RKO (cell line): ENCODE measurements at regions not wholly inside any gene's neighbourhood (a gene's known extent, or its start where the extent isn't known, plus 50 kb on each side); places are given as distances from the start of the nearest gene placed in this dataset.

Experiments used
- DNase-seq: peaks from one replicate; pipeline ENCODE4 v3.0.0-alpha.2; 2016; ENCODE audit warnings: low spot score

DNA sequence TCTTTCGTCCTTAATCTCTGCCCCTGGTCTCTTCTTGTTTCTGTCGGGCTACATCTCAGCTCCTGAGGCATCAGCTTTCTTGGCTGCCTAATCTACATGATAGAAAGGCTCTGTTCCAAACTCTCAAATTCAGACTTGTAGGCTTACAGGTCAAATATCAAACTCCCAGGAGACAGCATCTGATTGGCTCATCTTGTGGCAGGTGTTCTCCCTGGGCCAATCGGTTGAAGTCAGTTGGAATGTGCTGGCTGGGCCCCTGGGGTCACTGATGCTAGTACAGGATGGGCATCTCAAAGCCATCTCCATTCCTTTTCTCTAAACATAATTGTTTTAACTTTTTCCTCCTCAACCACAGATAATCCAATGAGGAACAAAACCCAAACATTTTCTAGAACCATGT is 198.7 kb downstream of the CNTN3 start:
- no peak for DNase-seq

DNA sequence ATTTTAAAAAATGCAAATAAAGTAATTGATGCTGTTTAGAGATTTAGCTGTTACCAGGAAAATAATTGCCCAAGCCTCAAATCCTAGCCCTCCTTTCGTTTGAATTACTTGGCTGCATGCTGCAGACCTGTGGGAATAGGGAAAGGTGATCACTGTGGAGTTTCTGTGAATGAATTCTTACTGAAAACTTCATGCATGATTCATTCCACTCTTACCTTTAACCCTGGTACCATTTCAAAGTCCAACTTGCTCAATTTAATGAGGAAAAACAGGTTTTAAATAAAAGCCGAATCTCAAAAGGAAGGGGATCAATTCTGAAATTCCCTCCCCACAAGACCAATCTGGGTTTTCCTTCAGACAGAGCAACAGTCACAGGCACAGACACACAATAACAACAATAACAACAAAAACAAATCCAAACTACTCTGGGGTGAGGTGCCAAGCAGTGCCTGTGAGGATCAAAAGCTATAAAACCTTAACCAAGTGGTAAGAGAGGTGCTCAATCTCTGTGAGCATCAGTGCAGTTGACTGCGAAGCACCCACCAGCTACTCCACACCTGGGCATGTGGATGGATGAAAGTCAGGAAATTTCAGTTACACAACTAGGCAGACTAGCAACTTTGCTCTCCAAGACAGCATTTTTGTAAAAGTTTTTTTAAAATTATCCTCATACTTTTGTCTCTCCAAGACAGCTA is 200.8 kb downstream of the CNTN3 start:
- DNase-seq = no peak

DNA sequence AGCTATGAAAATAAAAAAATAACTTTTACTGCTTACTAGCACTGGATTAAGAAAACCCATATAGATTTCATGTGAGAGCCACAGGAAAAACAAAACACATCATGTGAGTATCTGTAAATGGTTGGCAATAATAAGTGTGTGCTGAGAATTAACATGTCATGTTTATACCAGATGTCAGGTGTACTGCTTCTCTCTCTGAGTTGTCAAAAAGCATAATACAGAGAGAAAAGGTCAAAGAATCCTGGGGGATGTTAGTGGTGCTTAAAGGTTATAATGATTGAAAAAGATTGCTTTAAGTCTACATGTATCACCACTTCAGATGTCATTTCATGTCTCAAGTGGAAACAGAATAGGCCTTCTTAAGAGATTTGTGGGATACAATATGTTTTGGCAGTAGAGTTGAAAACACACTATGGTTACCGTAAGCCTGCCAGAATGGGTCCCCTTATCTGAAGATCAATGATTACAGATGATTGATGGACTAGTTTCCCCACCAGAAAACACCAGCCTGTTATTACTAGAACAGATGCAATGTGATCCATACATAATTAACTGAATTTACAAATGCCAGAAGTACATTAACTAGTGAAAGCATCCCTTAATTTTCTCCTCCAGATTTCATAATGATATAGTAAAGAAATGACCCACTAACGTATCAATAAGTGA is 204.1 kb downstream of the CNTN3 start:
- no peak for DNase-seq

DNA sequence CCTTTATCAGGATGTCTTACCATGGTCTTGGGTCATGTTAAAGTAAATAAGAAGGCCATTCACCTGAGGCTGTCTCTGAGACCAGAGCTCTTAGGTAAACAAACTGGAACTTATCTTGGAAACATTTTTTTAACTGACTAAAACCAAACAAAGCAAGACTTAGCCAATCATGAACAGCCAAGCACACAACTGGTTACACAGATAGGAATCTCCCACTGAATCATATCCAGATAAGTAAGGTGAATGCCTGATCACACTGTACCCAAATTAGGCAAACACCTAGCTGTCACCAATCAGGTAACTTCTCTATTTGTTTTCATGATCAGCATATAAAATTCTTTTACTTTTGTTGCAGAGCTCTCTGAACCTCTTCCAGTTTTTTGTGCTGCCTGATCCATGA is 205.4 kb downstream of the CNTN3 start:
- no peak for DNase-seq

DNA sequence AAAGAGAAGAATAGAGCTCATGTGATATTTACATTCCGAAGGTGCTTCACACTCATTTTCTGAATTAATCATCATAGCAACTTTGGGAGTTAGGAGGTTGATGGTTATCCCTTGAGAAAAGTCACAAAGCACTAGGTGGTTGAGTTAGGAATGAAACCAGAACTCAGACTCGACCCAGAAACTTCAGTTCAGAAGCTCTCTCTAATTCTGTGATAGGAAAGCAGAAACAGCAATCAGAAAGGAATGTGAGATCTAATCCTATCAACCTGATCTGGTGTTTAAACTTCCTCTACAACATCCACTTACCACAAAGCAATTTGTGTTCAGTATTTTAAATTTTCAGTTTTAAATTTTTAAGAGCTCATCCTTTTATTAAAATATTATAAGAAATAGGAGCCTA is 211.2 kb downstream of the CNTN3 start:
- DNase-seq = no peak

DNA sequence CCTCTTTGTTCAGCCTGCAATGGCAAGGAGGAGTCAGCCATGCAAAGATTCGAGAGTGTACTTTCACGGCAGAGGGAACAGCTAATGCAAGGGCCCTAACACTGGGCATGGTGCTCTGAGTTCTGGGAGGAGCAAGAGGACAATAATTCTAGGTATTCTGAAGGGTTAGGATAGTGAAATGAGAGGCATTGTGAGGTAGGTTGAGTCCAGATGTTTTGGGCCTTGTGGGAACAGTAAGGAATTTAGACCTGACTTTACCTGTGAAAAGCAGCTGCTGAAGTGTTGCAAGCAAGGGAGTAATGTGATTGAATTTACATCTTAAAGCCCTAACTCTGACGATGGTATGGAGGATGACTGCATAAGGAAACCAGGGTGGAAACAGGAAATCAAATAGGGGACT is 211.6 kb downstream of the CNTN3 start:
- DNase-seq = no peak

DNA sequence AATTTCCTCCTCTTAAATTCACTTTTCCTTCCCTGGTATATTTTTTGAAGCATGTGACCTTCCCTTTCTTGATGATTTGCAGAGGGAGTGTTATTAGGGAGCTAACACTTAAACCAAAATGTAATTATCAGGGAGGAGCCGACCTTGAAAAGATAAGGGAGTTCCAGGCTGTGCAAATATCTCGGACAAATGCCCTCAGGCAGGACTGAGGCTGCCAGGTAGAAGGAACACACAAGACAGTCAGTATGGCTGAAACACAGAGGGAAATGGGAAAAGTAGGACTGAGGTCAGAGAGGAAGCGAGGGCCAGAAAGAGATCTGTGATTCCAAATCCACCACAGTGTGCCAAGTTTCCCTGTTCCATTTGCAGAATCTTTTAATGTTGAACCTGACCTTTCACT is 221.0 kb downstream of the CNTN3 start:
- DNase-seq = no peak

DNA sequence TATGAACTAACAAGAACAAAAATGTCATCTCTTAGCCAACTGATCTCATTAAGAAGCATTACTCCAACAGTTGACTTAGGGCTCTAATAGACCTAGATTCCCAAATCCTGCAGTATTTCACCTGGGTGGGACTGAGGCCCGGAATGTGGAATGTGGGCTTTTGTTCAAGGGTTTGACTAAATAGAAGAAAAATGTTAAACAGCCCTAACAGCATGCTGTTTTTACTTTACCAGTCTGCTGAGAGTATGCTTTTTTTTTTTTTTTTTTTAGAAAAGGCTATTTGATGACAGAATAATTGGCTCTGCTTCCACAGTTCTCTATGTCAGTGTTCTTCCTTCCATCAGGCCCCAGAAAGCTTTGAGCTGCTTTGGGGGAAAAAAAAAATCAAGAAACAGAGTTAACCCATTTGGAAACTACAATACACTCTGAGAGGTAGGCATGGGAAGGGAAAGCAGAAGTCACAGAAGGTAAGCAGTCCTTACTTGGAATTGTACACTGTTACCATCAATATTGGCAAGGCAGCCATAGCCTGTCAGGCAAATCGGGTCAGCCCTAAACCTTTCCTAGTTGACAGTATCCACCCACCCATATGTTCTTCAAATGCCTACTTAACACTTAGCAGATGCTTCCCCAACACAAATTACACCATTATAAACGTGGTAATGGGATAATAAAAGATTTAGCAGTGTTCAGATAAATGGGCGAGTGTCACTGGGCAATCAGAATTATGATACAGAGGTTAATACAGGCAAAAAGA is 224.2 kb downstream of the CNTN3 start:
- DNase-seq = no peak

DNA sequence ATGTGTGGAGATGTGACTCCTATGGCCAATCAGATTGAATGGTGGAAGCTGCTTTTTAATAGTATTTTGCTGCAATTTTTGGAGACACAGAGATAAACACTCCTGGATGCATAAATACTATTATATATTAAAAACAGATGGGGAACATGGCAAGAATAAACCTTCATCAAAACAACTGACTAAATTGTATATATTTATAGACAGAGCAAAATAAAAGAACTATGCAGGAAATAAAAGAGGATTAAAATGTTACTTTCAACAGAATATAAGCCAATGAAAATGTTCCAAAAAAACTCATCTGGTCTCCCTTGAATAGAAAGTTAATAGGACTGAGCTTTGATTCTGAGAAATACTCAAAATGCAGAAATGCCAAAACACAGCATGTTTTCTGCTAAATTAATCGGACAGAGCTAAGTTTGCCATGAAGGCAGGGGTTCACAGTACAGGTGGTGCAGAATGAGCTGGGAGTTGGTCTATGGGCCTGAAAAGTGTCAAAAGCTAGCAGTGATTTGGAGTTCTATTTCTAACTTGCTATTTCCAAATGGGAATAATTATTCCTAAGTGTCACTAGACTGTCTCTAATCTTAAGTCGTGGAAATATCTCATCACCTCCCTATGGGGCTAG is 227.2 kb downstream of the CNTN3 start:
- DNase-seq = no peak

DNA sequence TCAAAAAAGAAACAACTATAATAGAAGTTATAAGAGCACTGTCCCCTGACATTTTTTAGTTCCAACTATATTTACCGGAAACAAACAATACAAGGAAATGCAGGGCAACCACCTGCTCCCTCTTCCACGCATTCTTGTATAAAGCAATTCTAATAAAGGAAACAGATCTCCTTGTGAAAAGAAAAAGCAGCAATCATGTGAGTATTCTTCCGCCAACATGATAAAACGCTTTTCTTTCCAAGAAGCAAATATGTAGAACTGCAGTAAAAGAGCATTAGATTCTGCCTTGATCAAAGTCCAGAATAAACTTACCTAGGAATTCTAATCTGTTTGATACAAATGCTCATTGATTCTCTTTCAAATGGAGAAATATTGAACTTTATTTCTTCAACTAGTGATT is 230.3 kb downstream of the CNTN3 start:
- no peak for DNase-seq

DNA sequence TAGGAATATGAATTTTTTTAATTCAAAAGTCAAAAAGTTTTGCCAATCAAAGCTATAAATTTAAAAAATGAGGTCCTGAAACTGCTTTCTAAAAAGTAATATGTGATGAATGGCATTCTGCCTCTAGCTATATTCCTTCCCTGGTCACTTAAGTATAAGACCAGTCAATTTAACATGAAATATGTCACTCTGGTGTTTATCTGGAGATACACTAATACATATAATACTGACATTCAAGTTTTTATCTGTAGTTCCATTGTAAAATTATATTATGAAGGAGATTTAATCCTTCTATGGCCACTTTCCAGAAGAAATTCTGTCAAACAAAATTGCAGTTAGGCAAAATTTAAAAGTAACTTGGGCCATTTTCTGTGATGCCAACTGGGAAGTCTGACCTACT is 236.8 kb downstream of the CNTN3 start:
- no peak for DNase-seq

DNA sequence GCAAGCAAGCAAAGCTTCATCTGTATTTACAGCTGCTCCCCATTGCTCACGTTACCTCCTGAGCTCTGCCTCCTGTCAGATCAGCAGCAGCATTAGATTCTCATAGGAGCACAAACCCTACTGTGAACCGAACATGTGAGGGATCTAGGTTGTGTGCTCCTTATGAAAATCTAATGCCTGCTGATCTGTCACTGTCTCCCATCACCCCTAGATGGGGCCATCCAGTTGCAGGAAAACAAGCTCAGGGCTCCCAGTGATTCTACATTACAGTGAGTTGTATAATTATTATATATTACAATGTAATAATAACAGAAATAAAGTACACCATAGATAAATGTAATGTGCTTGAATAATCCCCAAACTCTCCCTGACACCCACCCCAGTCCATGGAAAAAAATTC is 238.1 kb downstream of the CNTN3 start:
- peak; percentile 1 for DNase-seq

DNA sequence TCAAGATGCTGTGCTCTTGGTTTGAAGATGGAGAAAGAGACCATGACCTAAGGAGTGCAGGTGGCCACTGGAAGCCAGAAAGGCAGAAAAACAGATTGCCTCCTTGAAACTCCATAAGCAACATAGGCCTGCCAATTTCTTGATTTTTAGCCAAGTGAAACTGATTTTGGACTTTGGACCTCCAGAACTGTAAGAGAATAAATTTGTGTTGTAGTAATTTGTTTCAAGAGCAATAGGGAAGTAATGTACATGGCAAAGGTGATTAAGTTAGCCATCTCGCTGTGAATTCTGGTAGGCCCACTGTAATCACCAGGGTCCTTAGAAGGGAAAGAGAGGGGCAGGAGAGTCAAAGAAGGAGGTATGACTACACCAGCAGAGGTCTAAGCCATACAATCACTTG is 238.8 kb downstream of the CNTN3 start:
- DNase-seq = no peak

DNA sequence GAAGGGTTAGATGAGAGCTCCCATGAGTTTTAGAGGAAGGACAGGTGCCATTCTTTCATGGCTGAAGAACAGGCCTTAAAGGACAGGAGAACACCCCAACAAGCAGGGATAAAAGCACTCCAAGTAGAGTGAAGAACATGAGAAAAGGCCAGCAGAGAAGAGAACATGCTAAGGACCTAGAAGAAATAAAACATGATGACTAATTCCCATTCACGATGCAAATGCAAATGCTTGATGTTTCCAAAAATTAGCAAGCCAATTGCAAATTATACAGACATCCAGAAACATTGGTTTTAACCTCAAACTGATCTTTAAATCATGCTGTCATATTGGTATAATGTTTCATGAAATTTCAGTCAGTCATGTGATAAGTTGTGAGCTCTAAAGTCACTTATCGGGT is 241.7 kb downstream of the CNTN3 start:
- no peak for DNase-seq

DNA sequence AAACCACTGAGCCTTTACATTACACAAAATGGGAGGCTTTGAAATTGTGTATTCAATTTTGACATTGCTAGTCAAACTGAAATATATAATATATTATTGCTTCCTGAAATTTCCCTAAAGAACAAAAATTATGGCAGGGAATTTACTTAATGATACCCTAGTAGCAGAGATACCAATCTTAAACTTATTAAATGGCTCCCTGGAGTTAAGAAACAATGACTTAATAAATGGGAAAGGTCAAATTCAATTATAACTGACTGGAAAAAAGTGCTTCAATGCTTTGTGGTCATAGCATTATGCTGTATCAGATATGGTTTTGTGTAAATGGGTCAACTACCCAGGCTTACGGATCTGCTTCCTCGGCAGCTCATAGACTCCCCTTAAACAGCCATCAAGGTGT is 244.1 kb downstream of the CNTN3 start:
- DNase-seq = no peak

DNA sequence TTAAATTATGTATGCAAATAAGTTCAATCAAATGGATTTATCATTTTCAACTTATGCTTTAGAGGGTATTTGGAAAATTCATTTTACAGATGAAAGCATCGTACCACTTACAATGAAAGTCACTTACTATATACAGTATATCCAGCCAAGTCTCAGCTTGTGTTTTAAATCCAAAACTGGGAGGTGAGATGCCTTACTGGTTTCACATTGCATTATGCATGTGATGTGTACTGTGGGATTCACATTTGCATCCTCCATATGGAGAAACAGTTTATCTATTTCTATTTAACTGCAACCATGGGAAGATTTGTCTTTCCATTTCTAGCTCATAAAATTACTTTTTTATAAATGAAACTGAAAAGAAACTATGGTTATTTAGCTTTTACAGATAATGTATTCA is 248.1 kb downstream of the CNTN3 start:
- DNase-seq = no peak

DNA sequence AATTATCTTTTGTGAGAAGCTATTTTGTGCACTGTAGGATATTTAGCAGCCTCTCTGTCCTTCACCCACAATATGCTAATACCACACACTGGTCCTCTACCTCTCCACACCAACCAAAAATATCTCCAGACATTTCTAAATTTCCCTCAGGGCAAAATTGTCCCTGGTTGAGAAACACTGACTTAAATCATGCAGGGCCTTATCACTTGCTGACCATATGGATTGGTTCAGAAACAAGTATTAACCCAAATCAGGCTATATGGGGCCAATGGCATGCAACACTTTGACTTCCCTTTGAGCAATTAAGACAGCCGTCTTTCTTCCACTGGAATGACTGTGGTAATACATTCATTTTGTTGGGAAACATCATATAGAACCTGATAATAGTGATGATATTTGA is 251.1 kb downstream of the CNTN3 start:
- no peak for DNase-seq

DNA sequence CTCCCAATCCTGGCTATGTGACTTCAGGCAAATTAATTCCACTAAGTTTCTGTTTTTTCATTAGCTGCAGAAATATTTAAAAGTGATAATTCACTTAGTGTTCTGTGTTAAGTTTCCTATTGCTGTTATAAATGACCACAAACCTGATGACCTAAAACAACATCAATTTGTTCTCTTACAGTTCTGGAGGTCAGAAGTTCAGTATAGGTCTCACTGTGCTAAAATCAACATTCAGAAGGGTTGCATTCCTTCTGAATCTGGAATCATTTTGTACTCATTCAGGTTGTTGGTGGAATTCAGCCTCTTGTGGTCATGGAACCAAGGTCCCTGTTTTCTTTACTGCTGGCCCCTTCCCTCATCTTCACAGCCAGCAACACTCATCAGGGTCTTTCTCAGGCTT is 254.1 kb downstream of the CNTN3 start:
- DNase-seq = no peak

DNA sequence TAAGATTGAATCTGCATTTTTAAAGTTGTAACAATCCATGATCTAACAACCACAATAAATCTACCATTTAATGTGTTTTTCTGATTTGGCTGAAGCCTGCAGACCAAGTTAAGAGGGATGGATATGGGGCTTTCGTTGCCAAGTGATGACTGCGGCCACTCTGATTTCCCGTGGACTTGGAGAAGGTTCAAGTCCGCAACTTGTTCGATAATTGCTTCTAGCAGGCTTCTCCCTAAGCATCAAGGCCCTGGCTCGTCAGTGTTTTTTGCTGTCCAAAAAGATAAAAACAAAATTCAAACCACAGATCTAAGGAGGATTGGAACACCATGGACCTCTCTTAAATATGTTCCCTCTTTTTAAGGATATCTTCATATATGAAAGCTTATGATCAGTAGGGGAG is 256.6 kb downstream of the CNTN3 start:
- DNase-seq = no peak

DNA sequence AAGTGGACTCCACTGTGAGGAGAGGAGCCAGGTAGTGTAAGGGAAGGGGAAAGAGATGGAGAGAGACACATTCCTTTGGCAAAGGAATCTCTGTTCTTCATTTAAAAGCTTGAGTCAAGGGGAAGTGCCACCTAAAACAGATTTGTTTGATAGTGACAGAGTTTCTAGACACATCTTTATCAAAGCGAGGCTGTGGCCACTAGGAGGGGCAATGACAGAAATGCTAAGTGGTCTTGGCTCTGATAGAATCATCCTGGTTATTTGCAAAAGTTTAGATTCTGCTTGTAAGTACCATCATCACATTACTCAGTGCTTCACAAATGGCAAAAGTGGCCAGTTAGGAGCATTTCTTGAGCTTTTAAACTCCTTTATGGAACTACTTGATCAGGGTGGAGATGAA is 261.4 kb downstream of the CNTN3 start:
- DNase-seq = no peak

DNA sequence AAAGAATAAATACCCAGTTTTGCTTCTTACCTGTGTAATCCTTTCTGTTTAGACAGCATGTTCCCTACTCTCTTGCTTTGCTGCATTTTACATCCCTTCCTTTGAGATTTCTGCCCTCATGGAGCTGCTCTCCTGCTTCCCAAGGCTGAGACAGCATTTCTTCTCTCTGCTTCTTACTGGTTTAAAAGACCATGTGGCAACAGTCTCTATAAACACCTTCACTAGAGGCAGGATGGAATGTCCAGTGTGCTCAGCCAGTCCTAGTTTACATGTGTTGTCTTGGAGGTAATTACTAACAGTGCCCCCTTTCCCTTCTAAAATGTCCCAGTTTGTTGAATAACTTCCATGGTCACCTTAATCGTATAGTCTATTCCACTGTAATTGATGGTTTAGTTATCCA is 262.3 kb downstream of the CNTN3 start:
- no peak for DNase-seq

DNA sequence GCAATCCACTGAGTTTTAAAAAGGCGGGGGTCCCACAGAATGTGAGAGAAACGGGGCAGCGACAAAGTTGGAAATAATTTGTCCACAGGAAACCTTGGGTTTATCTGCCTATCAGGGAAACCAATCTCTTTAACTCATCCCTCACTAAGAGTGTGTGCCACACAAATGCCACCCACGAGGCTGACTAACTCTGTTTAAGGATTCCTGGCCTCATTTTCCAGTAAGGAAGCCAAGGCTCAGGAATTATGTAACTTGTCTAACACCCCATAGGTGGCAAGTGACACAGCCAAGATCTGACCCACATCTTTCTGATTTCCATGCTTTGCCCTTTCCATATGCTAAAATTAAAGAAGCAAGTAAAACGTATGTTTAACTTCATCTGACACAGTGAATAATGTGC is 263.2 kb downstream of the CNTN3 start:
- no peak for DNase-seq

DNA sequence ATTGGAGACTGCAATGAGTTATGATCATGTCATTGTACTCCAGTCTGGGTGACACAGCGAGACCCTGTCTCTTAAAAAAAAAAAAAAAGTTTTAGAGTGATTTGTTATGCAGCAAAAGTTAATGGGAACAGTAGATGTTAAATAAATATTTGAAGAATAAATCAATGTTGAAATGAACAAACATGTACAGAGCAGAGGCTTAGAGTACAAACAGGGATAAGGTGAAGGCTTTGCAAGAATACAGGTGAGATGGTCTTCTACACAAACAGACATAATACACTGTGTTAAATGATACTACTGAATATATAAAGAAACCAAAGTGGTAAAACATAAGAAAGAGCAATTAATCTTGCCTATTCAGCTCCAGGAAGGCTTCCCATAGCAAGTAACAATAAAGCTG is 265.4 kb downstream of the CNTN3 start:
- no peak for DNase-seq
